RWPE1 (cell line): ENCODE measurements at regions not wholly inside any gene's neighbourhood (a gene's known extent, or its start where the extent isn't known, plus 50 kb on each side); places are given as distances from the start of the nearest gene placed in this dataset.
"Not testable (repeated sequence)": the region's sequence is repeated elsewhere in the genome, so short reads cannot be mapped to it uniquely, and the experiment has no call there.

Experiments
- CTCF ChIA-PET: fragments of 350-600 bp; sonication (Branson Sonifier 250); formaldehyde crosslinking; extraction: SDS; loops from one replicate; lab custom pipeline; 2021; lab: Yijun Ruan, JAX
- POLR2A ChIA-PET: fragments of 400-600 bp; formaldehyde crosslinking; extraction: SDS; loops from one replicate; lab custom pipeline; 2020; ENCODE audit warnings: antibody characterized with exemption; ENCODE audit not compliant: low non-redundant PET; lab: Yijun Ruan, JAX
- DNase-seq: peaks from one replicate; pipeline ENCODE4 v3.0.0; 2012; ENCODE audit warnings: low spot score
- H3K27ac ChIP-seq: fragments of 450-650 bp; 2 replicates; pipeline ENCODE4 v1.5.1; 2017
- TF ChIP-seq, protein P1 (sequence below): fragments of 450-650 bp; conservative IDR thresholded peaks from 2 replicates; pipeline ENCODE4 v1.5.1; 2017; ENCODE audit warnings: low read depth, mild to moderate bottlenecking

DNA sequence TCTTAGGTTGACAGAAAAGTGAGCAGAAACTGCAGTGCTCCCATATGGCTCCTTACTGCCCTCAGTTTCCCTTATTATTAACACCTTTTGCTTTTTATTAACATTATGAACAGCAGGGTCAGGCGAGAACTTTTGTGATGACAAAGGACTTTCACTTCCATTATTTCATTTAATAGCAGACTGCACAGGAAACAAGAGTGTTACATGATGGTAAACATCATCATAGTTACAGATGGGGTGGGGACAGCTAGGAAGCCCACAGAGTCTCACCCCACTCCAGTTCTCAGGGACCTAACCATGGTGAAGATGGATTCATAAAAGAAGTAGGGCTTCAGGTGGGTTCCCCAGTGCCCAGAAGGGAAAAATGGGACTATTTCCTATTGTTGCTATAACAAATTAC is 110.1 kb upstream of the PELI2 start:
- ChIA-PET POLR2A (no interaction called here), CTCF (no interaction called here)

DNA sequence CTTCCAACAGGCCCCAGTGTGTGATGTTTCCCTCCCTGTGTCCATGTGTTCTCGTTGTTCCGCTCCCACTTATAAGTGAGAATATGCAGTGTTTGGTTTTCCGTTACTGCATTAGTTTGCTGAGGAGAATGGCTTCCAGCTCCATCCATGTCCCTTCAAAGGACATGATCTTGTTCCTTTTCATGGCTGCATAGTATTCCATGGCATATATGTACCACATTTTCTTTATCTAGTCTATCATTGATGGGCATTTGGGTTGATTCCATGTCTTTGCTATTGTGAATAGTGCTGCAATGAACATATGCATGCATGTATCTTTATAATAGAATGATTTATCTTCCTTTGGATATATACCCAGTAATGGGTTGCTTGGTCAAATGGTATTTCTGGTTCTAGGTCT is 109.5 kb upstream of the PELI2 start:
- DNase-seq, H3K27ac ChIP-seq, POLR2A ChIA-PET, CTCF ChIA-PET: not testable (repeated sequence)

More for the DNA sequence above, 110.1 kb upstream of the PELI2 start:
- TF ChIP-seq, protein P1, sequence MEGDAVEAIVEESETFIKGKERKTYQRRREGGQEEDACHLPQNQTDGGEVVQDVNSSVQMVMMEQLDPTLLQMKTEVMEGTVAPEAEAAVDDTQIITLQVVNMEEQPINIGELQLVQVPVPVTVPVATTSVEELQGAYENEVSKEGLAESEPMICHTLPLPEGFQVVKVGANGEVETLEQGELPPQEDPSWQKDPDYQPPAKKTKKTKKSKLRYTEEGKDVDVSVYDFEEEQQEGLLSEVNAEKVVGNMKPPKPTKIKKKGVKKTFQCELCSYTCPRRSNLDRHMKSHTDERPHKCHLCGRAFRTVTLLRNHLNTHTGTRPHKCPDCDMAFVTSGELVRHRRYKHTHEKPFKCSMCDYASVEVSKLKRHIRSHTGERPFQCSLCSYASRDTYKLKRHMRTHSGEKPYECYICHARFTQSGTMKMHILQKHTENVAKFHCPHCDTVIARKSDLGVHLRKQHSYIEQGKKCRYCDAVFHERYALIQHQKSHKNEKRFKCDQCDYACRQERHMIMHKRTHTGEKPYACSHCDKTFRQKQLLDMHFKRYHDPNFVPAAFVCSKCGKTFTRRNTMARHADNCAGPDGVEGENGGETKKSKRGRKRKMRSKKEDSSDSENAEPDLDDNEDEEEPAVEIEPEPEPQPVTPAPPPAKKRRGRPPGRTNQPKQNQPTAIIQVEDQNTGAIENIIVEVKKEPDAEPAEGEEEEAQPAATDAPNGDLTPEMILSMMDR: no peak
- H3K27ac ChIP-seq: no peak overlapping the region
- DNase-seq: no peak

DNA sequence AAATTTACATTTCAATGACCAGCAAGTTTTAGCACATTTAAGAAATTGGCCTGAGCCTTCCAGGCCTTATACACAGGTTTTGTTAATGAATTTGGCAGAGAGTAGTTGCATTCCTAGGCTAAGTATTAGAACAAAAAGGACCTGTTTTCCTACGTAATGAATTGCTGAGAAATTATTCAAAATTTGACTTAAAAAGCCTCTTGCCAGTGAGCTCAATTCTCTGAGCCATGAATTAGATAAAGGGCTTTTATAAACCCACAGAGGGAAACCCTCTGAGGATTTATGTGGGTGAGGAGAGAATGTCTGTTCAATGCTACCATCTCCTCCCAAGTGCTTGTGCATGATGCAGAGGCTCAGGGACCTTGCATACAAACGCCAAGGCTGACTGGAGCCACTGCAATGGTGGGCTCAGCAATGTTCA is 94.5 kb upstream of the PELI2 start:
- POLR2A ChIA-PET: no interaction called here
- no peak for DNase-seq
- TF ChIP-seq, protein P1: no peak
- CTCF ChIA-PET: no interaction called here
- H3K27ac ChIP-seq: no peak overlapping the region

DNA sequence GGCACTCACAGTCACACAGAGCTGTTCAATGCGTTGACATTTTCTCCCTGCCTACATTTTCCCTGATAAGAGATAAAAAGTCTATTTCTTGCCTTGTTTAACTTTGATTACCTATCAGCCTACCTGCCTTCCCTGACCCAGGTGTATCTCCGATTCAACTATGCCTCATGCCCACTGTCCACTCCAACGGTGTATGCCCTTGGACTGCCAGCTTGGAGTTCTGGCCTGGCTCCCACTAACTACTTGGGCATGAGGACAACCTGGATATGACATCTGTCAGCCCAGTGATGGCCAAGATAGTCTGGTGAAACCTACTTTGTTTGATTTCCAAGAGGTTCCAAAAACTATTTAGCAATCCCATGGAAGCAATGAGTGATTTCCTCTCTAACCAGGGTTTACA is 93.0 kb upstream of the PELI2 start:
- TF ChIP-seq, protein P1: no peak
- CTCF ChIA-PET: no interaction called here
- no peak for DNase-seq
- H3K27ac ChIP-seq: no peak overlapping the region
- POLR2A ChIA-PET: no interaction called here

DNA sequence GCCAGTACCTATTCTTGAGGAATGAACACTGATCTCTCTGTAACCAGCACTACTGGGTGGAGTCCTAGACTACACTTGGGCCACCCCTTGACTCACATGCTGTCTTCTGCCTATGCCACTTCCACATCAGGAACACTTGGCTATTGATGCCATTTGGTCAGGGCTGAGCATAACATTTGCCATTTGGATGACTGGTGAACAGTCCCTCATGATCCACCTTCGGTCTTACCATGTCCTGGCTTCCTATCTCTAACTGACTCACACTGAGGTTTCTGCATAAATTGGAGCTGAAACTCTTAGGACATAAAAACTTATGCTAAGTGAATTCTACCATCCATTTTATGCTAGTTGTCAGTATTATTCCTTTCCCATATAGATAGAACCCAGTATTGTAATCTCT is 91.7 kb upstream of the PELI2 start:
- no peak for DNase-seq
- TF ChIP-seq, protein P1: no peak
- H3K27ac ChIP-seq: no peak overlapping the region
- ChIA-PET CTCF (interaction anchor here (0.6 kb wide), 2 partner anchors 64 to 443 kb away, joined by 3 to 4 read pairs; no protein-coding TSS in a partner anchor), POLR2A (no interaction called here)

DNA sequence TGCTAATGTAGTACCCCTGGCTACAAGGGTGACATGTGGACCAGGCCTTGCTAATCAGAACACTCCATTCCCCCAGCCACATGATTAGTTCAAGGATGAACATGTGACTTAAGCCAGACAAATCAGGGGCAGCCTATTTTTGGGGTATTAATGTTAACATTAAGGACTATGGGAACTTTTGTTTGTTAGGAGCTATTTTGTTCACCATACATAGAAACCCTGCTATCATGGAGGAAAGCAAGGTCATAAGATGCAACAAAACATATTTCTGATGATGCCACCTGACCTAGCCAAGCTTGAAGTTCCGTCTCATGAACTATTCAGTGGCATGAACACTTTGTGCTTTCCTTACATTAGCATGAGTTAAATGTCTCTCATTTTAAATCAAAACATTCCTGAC is 90.8 kb upstream of the PELI2 start:
- ChIA-PET POLR2A (no interaction called here), CTCF (no interaction called here)
- TF ChIP-seq, protein P1: no peak

DNA sequence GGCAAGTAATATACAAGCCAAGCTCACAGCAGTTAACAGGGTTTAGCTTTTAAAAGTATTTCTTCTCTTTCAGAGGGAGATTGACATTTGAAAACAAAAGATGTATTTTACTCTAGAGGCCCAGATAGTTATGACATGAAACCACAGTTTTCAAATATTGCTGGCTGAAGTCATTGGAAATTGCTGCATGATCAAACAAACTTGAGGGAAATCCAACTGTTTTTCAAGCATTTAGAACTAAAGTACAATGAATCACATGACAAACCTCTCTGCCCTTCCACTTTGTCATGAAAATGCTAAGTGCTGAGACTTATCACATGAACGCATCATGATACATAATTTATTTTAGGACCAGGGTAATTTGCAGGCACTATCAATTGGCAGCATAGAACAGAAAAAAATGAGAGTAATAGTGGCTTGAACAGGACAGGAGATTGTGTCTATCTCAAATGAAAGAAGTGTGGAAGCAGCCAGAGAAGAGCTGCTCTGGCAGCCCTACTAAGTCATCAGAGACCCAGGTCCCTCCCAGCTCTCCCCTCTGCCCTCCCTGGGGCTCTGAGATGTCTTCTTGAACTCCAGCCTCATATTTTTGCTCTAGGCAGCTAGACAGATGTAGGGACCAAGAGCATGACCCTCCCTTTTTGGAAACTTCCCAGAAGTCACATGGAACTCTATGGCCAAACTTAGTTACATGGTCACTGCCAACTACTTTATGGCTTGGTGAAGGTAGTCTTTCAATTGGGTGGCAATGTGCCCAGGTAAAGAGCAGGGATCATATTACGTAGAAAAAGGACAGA is 90.1 kb upstream of the PELI2 start:
- H3K27ac ChIP-seq: no peak overlapping the region
- TF ChIP-seq, protein P1: no peak
- POLR2A ChIA-PET: no interaction called here
- no peak for DNase-seq
- CTCF ChIA-PET: no interaction called here

More for the DNA sequence above, 90.8 kb upstream of the PELI2 start:
- no peak for DNase-seq
- no peak overlapping the region for H3K27ac ChIP-seq
